Transverse colon (tissue), 4 donors: ENCODE measurements at regions not wholly inside any gene's neighbourhood (a gene's known extent, or its start where the extent isn't known, plus 50 kb on each side); places are given as distances from the start of the nearest gene placed in this dataset.

Experiments
- DNase-seq: peaks from one replicate; pipeline ENCODE4 v3.0.0-alpha.2; 2019
- H3K27ac ChIP-seq, 4 donors: fragments of 200-600 bp; sonication (generic); 2 replicates each; pipeline ENCODE4 v1.5.1; 2016 to 2018; ENCODE audit warnings: inconsistent platforms in 4 of 4
- H3K27me3 ChIP-seq: fragments of 200-600 bp; sonication (generic); 2 replicates; pipeline ENCODE4 v1.5.1; 2017; ENCODE audit warnings: inconsistent platforms
- H3K36me3 ChIP-seq, 4 donors: fragments of 200-600 bp; sonication (generic); 2 replicates each; pipeline ENCODE4 v1.5.1; 2017 to 2019; ENCODE audit warnings: inconsistent platforms in 4 of 4
- H3K4me1 ChIP-seq, 4 donors: fragments of 200-600 bp; sonication (generic); 2 replicates each; pipeline ENCODE4 v1.5.1; 2017 to 2020; ENCODE audit warnings: inconsistent platforms in 4 of 4
- H3K4me3 ChIP-seq, 4 donors: fragments of 200-600 bp; sonication (generic); 1 replicate in 1 of 4; 2 replicates in 3 of 4; pipeline versions ENCODE4 v1.5.1 to v1.6.1; 2017 to 2019; ENCODE audit warnings: inconsistent platforms in 4 of 4
- H3K9me3 ChIP-seq, 2 donors: fragments of 200-600 bp; sonication (generic); 2 replicates each; pipeline ENCODE4 v1.5.1; 2017 to 2019; ENCODE audit warnings: inconsistent platforms in 2 of 2
- CTCF ChIP-seq, 5 experiments: fragments of 200-600 bp in 3 of 5; fragments of 450-650 bp in 2 of 5; sonication (generic) in 3 of 5; IDR thresholded peaks; 1 replicate in 2 of 5; 2 replicates in 3 of 5; pipeline ENCODE4 v1.5.1; 2016 to 2017; ENCODE audit warnings: antibody characterized with exemption in 5 of 5, inconsistent platforms in 3 of 5, mild to moderate bottlenecking in 2 of 5, moderate library complexity in 1 of 5
- EP300 ChIP-seq: sonication (generic); formaldehyde crosslinking; IDR thresholded peaks from one replicate; pipeline ENCODE4 v1.6.1; 2017; ENCODE audit warnings: antibody characterized with exemption, low read depth
- POLR2A ChIP-seq: fragments of 450-650 bp; IDR thresholded peaks from one replicate; pipeline ENCODE4 v1.6.1; 2016; ENCODE audit warnings: antibody characterized with exemption, mild to moderate bottlenecking, moderate library complexity
- POLR2AphosphoS5 ChIP-seq, 3 donors: sonication (generic); formaldehyde crosslinking; IDR thresholded peaks; one replicate each; pipeline ENCODE4 v1.6.1; 2016; ENCODE audit warnings: antibody characterized with exemption in 3 of 3
- WGBS, 2 donors: methylation state at CpG; one replicate each; pipeline ENCODE4 v1.1.5; 2018; ENCODE audit warnings: low coverage in 1 of 2; 5-methylcytosine and 5-hydroxymethylcytosine counted together
- in situ Hi-C, 4 donors: fragments of 200-750 bp; cut with MboI; loops; one replicate each; pipeline versions ENCODE4 v1.15.0 to v1.15.1; 2017; ENCODE audit warnings: low sequenced_read_pairs in 3 of 4, low pct_ligation_motif_present in 1 of 4, low pct_unique_long_range_greater_than_20kb in 1 of 4
- intact Hi-C: fragments of 100-400 bp; cut with DNase I; formaldehyde crosslinking; loops from one replicate; pipeline ENCODE4 v1.15.1; 2023; ENCODE audit warnings: low total_unique reads

- Histone ChIP-seq H3K27ac (peak overlapping the region in 2 of 4 donors; percentile 38 to 76), H3K27me3 (no peaks in the 10 kb centered on the region), H3K4me1 (no peaks in the 10 kb centered on the region), H3K36me3 (no peaks in the 10 kb centered on the region), H3K4me3 (no peak overlapping the region), H3K9me3 (no peaks in the 10 kb centered on the region)
- intact Hi-C loops (no loop called here), in situ Hi-C loops (no loop called here)
- TF ChIP-seq EP300: no peak
- no peak for TF ChIP-seq POLR2AphosphoS5 (IDR thresholded peaks at IDR 0.05)
- TF ChIP-seq CTCF (IDR thresholded peaks at IDR 0.05): no peak
- no peak for TF ChIP-seq POLR2A
- peak; percentile 57 for DNase-seq
- 86% methylated on average over 14 of the region's 14 CpGs; no CpG with 5 or more reads in 1 of the 2 donors for WGBS, 2 donors
These were observed 72.9 kb downstream of the SIK1 start for GRCh38 chr21:43354026-43354420.

- DNase-seq: no peak
- intact Hi-C loops (no loop called here), in situ Hi-C loops (no loop called here)
- Histone ChIP-seq H3K36me3 (no peaks in the 10 kb centered on the region), H3K9me3 (no peaks in the 10 kb centered on the region), H3K27ac (peak overlapping the region in 2 of 4 donors; percentile 38 to 76), H3K27me3 (no peaks in the 10 kb centered on the region), H3K4me1 (no peaks in the 10 kb centered on the region), H3K4me3 (no peak overlapping the region)
- 79% methylated on average over 26 of the region's 28 CpGs; no CpG with 5 or more reads in 1 of the 2 donors for WGBS, 2 donors
- no peak for TF ChIP-seq POLR2A
- no peak for TF ChIP-seq EP300
- TF ChIP-seq POLR2AphosphoS5 (IDR thresholded peaks at IDR 0.05): no peak
- no peak for TF ChIP-seq CTCF (IDR thresholded peaks at IDR 0.05)
These were observed 73.5 kb downstream of the SIK1 start for GRCh38 chr21:43353282-43354025.

- Histone ChIP-seq H3K4me1 (no peaks in the 10 kb centered on the region), H3K27ac (peak overlapping the region in 2 of 4 donors; percentile 38 to 76), H3K4me3 (no peak overlapping the region), H3K27me3 (no peaks in the 10 kb centered on the region), H3K36me3 (no peaks in the 10 kb centered on the region), H3K9me3 (no peaks in the 10 kb centered on the region)
- DNase-seq: peak; percentile 49
- 84 to 85% methylated on average over 6 to 16 of the region's 16 CpGs for WGBS, 2 donors
- in situ Hi-C loops: no loop called here
- TF ChIP-seq CTCF (IDR thresholded peaks at IDR 0.05) (no peak), EP300 (no peak), POLR2AphosphoS5 (IDR thresholded peaks at IDR 0.05) (peak in 1 of 3 donors; percentile 74)
- intact Hi-C loops: no loop called here
These were observed 74.2 kb downstream of the SIK1 start for GRCh38 chr21:43352568-43353281.

- Histone ChIP-seq H3K27ac (no peak overlapping the region), H3K4me3 (no peak overlapping the region), H3K36me3 (no peaks in the 10 kb centered on the region), H3K4me1 (no peaks in the 10 kb centered on the region), H3K9me3 (no peaks in the 10 kb centered on the region), H3K27me3 (no peaks in the 10 kb centered on the region)
- TF ChIP-seq POLR2A: no peak
- TF ChIP-seq CTCF (IDR thresholded peaks at IDR 0.05): no peak
- no peak for TF ChIP-seq POLR2AphosphoS5 (IDR thresholded peaks at IDR 0.05)
- TF ChIP-seq EP300: no peak
- 80 to 87% methylated on average over 8 of the region's 8 CpGs for WGBS, 2 donors
- in situ Hi-C loops: no loop called here
- DNase-seq: no peak
- intact Hi-C loops: no loop called here
These were observed 74.8 kb downstream of the SIK1 start for GRCh38 chr21:43352154-43352537.
